Effector memory CD4-positive, alpha-beta T cell (primary cell): ENCODE measurements at regions not wholly inside any gene's neighbourhood (a gene's known extent, or its start where the extent isn't known, plus 50 kb on each side); places are given as distances from the start of the nearest gene placed in this dataset.
"Not testable (repeated sequence)": the region's sequence is repeated elsewhere in the genome, so short reads cannot be mapped to it uniquely, and the experiment has no call there.

Experiments used
- DNase-seq, 3 donors: peaks; one replicate each; pipeline ENCODE4 v3.0.0-alpha.2; 2020
- H3K27ac ChIP-seq: 2 replicates; pipeline ENCODE4 v1.7.0; 2013; ENCODE audit warnings: mild to moderate bottlenecking, low read length, moderate library complexity; ENCODE audit not compliant: insufficient read depth, poor library complexity, severe bottlenecking
- H3K27me3 ChIP-seq: replicated peaks from 2 replicates; pipeline ENCODE4 v1.7.0; 2013; ENCODE audit warnings: mild to moderate bottlenecking, low read length; ENCODE audit not compliant: insufficient read depth, control insufficient read depth, poor library complexity, severe bottlenecking
- H3K36me3 ChIP-seq: 2 replicates; pipeline ENCODE4 v1.7.0; 2013; ENCODE audit warnings: mild to moderate bottlenecking, low read length, moderate library complexity; ENCODE audit not compliant: control insufficient read depth, insufficient read depth
- H3K4me1 ChIP-seq: 2 replicates; pipeline ENCODE4 v1.7.0; 2013; ENCODE audit warnings: low read length, mild to moderate bottlenecking; ENCODE audit not compliant: control insufficient read depth, insufficient read depth, poor library complexity, severe bottlenecking
- H3K4me3 ChIP-seq: 2 replicates; pipeline ENCODE4 v1.7.0; 2013; ENCODE audit warnings: low read length, low read depth, mild to moderate bottlenecking; ENCODE audit not compliant: insufficient read depth, poor library complexity, severe bottlenecking
- H3K9me3 ChIP-seq: 2 replicates; pipeline ENCODE4 v1.7.0; 2013; ENCODE audit warnings: mild to moderate bottlenecking, low read length, moderate library complexity; ENCODE audit not compliant: control insufficient read depth

DNA sequence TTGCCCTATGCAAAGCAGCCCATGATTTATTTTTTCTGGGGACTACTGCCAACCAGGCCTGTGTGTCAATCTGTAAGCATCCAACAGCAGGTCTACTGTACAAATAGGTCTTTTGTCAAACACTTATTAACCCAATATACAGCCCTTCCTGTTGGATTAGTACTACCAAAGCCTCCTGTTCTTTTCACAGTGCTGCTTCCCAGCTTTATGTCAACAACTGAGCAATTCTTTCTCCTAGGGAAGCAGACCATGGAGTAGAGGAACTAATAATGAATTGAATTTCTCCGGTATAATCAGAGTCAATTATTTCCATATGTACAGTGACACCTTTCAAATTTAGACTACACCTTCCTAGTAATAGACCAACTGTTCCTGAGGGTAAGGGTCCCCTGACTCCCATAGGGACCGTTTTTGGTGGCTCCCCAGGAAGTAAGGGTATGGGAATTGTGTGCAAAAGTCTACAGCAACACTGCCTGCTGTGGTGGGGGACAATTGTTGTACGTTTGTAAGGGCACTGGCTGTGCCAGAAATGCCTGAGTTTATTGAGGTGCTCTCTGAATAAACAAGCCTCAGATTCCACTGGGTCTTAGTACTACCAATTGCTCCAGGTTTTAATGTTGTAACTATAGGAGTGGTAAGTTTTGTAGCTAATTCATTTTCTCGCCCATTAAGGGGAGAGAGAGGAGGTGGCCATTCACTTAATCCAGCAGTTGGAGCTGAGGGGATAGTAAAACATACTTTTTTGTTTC, 286.1 kb upstream of the MTPN start:
- DNase-seq, H3K4me1 ChIP-seq, H3K27me3 ChIP-seq, H3K9me3 ChIP-seq, H3K36me3 ChIP-seq, H3K27ac ChIP-seq, H3K4me3 ChIP-seq: not testable (repeated sequence)

DNA sequence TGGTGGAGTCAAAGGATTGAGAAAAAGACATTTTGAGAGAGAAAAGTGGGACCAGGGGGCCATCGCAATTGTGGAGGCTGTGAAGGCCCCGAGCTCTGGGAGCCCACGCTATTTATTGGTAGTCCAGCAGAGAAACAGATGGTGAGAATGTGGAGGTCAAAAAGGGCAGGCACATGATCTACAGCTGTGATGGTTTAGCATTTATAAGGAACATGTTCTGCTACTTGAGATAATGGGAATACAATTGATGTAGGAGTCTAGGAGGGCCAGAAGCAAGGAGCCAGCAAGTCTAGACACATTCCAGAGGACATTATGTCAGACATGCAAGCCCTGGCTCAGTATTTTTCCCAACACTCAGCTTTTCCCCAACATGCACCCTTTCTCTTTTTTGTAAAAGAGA, 283.4 kb upstream of the MTPN start:
- not testable (repeated sequence) for H3K9me3 ChIP-seq, H3K27ac ChIP-seq, H3K36me3 ChIP-seq, H3K4me3 ChIP-seq, H3K4me1 ChIP-seq, H3K27me3 ChIP-seq, DNase-seq

DNA sequence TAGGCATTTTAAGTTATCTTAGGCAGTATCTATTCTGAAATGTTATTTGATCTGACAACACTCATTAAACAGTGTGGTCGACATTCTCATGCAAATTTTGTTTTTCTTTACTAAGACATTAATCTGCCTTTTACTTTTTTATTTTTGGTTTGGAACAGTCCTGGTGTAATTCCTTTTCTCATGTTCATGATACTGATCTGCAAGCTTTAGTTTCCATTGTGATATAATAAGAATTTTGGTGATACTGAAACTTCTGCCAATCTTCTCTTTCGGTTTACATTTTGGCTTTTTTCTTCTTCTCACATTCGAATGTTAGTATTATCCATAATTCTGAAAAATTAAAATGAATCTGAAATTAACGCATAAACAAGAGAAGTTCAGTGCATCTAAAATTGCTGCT, 281.9 kb upstream of the MTPN start:
- H3K4me1 ChIP-seq = no peaks in the 10 kb centered on the region
- DNase-seq = no peak
- no peaks in the 10 kb centered on the region for H3K27me3 ChIP-seq
- H3K4me3 ChIP-seq = no peak overlapping the region
- no peak overlapping the region for H3K27ac ChIP-seq
- H3K36me3 ChIP-seq = no peaks in the 10 kb centered on the region
- H3K9me3 ChIP-seq = no peaks in the 10 kb centered on the region

DNA sequence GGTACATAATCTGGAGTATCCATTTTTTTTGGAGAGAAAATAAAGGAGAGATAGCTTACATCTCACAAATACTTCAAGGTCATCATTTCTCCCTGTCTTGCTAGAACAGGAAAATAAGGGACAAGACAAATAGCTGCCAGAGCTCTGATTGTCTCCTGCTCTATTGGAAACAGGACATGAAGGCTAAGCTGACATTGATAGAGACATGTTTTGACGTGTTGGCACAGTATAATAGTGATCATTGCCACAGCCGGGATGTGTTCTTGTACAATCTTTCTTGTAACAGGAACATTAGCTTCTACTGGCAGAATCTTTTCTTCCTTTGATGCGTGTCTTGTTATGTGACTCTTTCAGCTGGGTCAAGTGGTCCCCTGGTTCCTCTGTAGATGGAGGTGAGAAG, 279.3 kb upstream of the MTPN start:
- Histone ChIP-seq H3K27ac (no peak overlapping the region), H3K36me3 (no peaks in the 10 kb centered on the region), H3K27me3 (no peaks in the 10 kb centered on the region), H3K9me3 (no peaks in the 10 kb centered on the region), H3K4me1 (no peaks in the 10 kb centered on the region), H3K4me3 (no peak overlapping the region)
- DNase-seq = no peak

DNA sequence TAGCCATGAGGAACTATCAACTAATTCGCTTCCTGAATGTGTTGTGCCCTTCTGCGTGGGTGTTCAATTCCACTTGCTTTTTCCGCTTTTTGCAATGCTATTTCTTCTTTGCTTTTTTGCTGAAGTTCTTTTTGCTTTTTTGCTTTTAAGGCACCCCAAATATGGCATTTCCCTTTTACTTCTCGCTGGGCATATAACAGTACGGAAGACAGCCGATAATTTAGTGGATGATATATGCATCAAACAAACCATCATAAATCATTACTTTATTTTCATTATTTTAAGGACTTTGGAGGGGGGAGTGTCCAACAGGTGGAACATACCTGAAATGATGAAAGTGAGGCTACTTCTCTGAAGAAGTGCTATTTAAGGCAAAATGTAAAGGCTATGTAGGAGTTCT, 277.0 kb upstream of the MTPN start:
- no peak for DNase-seq

DNA sequence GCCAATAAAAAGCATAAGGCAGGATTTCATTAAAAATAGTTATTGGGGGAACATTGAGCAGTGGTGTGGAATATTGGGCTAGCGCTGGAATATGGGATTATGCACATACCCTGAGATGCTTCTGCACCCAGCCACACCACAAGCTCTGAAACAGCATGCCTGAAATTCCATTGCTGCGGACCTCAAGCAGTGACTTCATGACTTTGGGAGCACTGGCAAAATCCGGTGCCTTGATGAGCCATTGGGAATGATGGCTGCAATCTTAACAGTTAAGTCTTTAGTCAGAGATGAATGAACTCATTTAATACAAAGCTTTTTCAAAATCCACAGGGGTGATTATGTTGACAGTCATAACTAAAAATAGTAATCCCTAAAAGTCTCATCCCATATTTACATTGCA, 274.7 kb upstream of the MTPN start:
- Histone ChIP-seq H3K9me3 (no peaks in the 10 kb centered on the region), H3K27ac (no peak overlapping the region), H3K27me3 (no peaks in the 10 kb centered on the region), H3K36me3 (no peaks in the 10 kb centered on the region), H3K4me1 (no peaks in the 10 kb centered on the region), H3K4me3 (no peak overlapping the region)
- no peak for DNase-seq

More for the DNA sequence above, 277.0 kb upstream of the MTPN start:
- Histone ChIP-seq H3K36me3 (no peaks in the 10 kb centered on the region), H3K4me1 (no peaks in the 10 kb centered on the region), H3K4me3 (no peak overlapping the region), H3K9me3 (no peaks in the 10 kb centered on the region), H3K27me3 (no peaks in the 10 kb centered on the region), H3K27ac (no peak overlapping the region)

DNA sequence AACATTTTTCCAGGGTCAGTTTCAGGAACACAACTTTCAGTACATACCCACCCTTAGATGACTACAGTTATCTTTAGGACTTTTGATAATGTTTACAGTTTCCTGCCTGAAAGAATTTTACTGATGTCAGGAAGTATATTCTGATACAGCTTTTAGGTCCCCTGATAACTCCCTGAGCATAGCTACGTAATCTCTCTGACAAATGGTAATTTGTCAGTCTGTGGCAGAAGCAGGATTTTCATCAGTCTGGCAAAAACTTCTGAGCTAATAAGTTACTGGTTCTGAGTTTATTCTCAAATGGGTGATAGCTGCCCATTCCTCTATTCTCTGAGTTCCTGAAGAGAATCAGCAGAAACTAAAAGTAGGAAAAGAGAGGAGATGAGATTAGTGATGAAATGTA, 270.1 kb upstream of the MTPN start:
- Histone ChIP-seq H3K27me3 (no peaks in the 10 kb centered on the region), H3K9me3 (no peaks in the 10 kb centered on the region), H3K4me3 (no peak overlapping the region), H3K27ac (no peak overlapping the region), H3K4me1 (no peaks in the 10 kb centered on the region), H3K36me3 (no peaks in the 10 kb centered on the region)
- DNase-seq = no peak

DNA sequence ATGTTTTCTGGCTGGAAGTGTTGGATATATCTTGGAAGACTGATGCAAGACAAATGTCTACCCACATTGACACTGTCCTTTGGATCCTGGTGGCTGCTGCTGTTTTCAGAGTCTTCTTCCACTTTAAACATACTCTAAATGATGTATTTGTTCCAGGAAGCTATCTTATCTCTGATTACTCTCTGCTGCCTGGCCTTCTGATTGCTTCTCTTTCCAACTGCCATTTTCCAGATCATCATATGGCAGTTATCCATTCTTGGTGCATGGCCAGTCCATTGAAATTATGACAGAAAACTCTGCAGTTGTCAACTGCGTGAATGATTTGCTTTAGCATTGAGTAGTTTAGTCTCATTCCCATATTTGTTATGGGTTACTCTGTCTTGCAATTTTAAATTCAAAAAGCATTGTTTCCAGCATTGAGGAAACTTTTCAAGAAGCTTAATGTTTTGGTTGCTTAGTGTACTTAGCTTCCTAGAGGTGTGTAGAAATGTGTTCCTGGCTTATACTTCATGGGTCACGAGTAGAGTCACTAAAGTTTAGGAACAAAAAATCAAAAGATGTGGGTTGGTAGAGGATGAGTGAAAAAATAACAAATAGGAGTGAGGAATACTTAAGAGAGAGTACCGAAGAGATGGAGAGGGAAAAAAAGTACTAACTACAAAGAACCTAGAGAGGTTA, 268.3 kb upstream of the MTPN start:
- no peak overlapping the region for H3K27ac ChIP-seq
- H3K4me3 ChIP-seq = no peak overlapping the region

DNA sequence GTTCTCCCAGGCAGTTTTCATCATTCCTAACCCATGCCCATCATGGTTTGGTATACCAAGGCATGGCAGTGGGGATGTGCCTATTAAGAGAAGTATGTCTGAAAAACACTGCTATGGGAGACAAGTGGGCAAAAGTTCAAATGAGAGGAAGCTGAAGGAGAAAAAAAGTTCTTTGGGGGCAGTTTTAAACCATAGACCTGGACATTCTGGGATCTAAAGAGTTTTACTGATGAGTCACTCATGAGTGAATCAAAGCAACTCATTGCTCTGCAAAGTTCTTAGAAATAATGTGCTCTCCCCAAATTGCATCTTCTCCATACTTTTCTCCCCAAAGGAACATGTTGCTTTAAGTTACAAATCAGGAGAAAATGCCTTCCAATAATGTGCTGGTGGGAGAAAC, 256.9 kb upstream of the MTPN start:
- no peak overlapping the region for H3K4me3 ChIP-seq
- no peaks in the 10 kb centered on the region for H3K4me1 ChIP-seq
- peaks cover 4% of the 10 kb centered on the region for H3K9me3 ChIP-seq
- no peak for DNase-seq
- H3K27ac ChIP-seq = no peak overlapping the region
- no peaks in the 10 kb centered on the region for H3K27me3 ChIP-seq
- no peaks in the 10 kb centered on the region for H3K36me3 ChIP-seq

More for the DNA sequence above, 268.3 kb upstream of the MTPN start:
- Histone ChIP-seq H3K4me1 (no peaks in the 10 kb centered on the region), H3K27me3 (no peaks in the 10 kb centered on the region), H3K36me3 (no peaks in the 10 kb centered on the region), H3K9me3 (no peaks in the 10 kb centered on the region)
- DNase-seq = no peak

DNA sequence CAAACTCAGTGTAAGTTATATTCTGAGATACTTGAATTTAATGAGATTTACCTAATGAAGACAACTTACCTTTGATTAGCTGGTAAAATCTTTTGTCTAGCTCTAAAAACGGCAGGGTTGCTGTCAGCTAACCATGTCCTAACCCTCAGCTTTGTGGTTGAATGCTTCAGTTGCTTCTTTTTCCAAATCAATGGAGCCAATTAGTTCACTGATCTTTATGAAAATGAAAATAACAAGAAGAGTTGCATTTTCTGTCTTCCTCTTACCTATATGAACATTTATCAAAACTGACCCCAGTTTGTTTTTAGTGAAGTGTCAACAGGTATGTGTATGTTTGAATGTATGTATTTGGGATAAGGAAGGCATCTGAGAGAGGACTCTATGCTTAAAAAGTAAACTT, 253.1 kb upstream of the MTPN start:
- no peaks in the 10 kb centered on the region for H3K36me3 ChIP-seq
- H3K4me3 ChIP-seq = no peak overlapping the region
- no peak for DNase-seq
- no peaks in the 10 kb centered on the region for H3K27me3 ChIP-seq
- no peak overlapping the region for H3K27ac ChIP-seq
- H3K9me3 ChIP-seq = no peaks in the 10 kb centered on the region
- no peaks in the 10 kb centered on the region for H3K4me1 ChIP-seq
